ENCODE measurements at regions not wholly inside any gene's neighbourhood (a gene's known extent, or its start where the extent isn't known, plus 50 kb on each side); places are given as distances from the start of the nearest gene placed in this dataset.

GRCh38 chr5:73273379-73274050 is 100.5 kb downstream of the TMEM174 start:
- ATAC-seq = no peak
- DNase-seq = no peak
- Mint-ChIP-seq H3K4me1 (peaks cover 0 to 2% (median 0%) of the 10 kb centered on the region in 4 donors), H3K36me3 (no peaks in the 10 kb centered on the region), H3K9me3 (peaks cover 0 to 5% (median 0%) of the 10 kb centered on the region in 9 donors), H3K27ac (no peak overlapping the region), H3K27me3 (peaks cover 14 to 57% (median 33%) of the 10 kb centered on the region in 5 donors), H3K4me3 (no peak overlapping the region)
- POLR2A ChIA-PET = no interaction called here

- DNase-seq (no peak), ATAC-seq (no peak)
- no peak overlapping the region for H3K27ac Mint-ChIP-seq
- no peaks in the 10 kb centered on the region for H3K36me3 Mint-ChIP-seq
- H3K4me3 Mint-ChIP-seq = no peak overlapping the region
- peaks cover 12 to 56% (median 28%) of the 10 kb centered on the region in 5 donors for H3K27me3 Mint-ChIP-seq
- peaks cover 0 to 2% (median 0%) of the 10 kb centered on the region in 4 donors for H3K4me1 Mint-ChIP-seq
- peaks cover 0 to 5% (median 0%) of the 10 kb centered on the region in 9 donors for H3K9me3 Mint-ChIP-seq
- POLR2A ChIA-PET = no interaction called here
These were observed 99.4 kb downstream of the TMEM174 start for GRCh38 chr5:73272351-73272750.

GRCh38 chr5:73268826-73269225 is 95.8 kb downstream of the TMEM174 start:
- POLR2A ChIA-PET = no interaction called here
- Mint-ChIP-seq H3K36me3 (no peaks in the 10 kb centered on the region), H3K9me3 (peaks cover 0 to 5% (median 0%) of the 10 kb centered on the region in 9 donors), H3K27me3 (peaks cover 12 to 53% (median 27%) of the 10 kb centered on the region in 5 donors), H3K4me1 (peaks cover 0 to 2% (median 0%) of the 10 kb centered on the region in 4 donors), H3K27ac (no peak overlapping the region), H3K4me3 (no peak overlapping the region)
- ATAC-seq = no peak
- no peak for DNase-seq

- no peak for DNase-seq
- Mint-ChIP-seq H3K4me1 (peaks cover 0 to 2% (median 0%) of the 10 kb centered on the region in 4 donors), H3K4me3 (no peak overlapping the region), H3K36me3 (no peaks in the 10 kb centered on the region), H3K27me3 (peaks cover 11 to 49% (median 24%) of the 10 kb centered on the region in 5 donors), H3K27ac (no peak overlapping the region), H3K9me3 (peaks cover 0 to 5% (median 0%) of the 10 kb centered on the region in 9 donors)
- POLR2A ChIA-PET = no interaction called here
- ATAC-seq = no peak
These were observed 94.9 kb downstream of the TMEM174 start for GRCh38 chr5:73267766-73268435.

- H3K36me3 Mint-ChIP-seq = no peaks in the 10 kb centered on the region
- H3K27ac Mint-ChIP-seq = no peak overlapping the region
- H3K27me3 Mint-ChIP-seq = peaks cover 13 to 51% (median 29%) of the 10 kb centered on the region in 5 donors
- ATAC-seq (no peak), DNase-seq (no peak)
- H3K9me3 Mint-ChIP-seq = peaks cover 0 to 5% (median 0%) of the 10 kb centered on the region in 9 donors
- POLR2A ChIA-PET = no interaction called here
- H3K4me3 Mint-ChIP-seq = no peak overlapping the region
- H3K4me1 Mint-ChIP-seq = peaks cover 0 to 2% (median 0%) of the 10 kb centered on the region in 4 donors
These were observed 94.2 kb downstream of the TMEM174 start for GRCh38 chr5:73266925-73267765.

- H3K27ac Mint-ChIP-seq = no peak overlapping the region
These were observed 93.3 kb downstream of the TMEM174 start for GRCh38 chr5:73266176-73266738.

GRCh38 chr5:73265641-73266040 is 92.6 kb downstream of the TMEM174 start:
- H3K4me1 Mint-ChIP-seq = peaks cover 0 to 2% (median 0%) of the 10 kb centered on the region in 4 donors
- peaks cover 0 to 5% (median 0%) of the 10 kb centered on the region in 9 donors for H3K9me3 Mint-ChIP-seq
- ATAC-seq (no peak), DNase-seq (no peak)
- no peaks in the 10 kb centered on the region for H3K36me3 Mint-ChIP-seq
- H3K27ac Mint-ChIP-seq = no peak overlapping the region
- H3K27me3 Mint-ChIP-seq = peaks cover 21 to 55% (median 32%) of the 10 kb centered on the region in 5 donors
- POLR2A ChIA-PET = no interaction called here
- no peak overlapping the region for H3K4me3 Mint-ChIP-seq

More at GRCh38 chr5:73266176-73266738, 93.3 kb downstream of the TMEM174 start:
- no peak overlapping the region for H3K4me3 Mint-ChIP-seq
- ATAC-seq (no peak), DNase-seq (no peak)
- H3K4me1 Mint-ChIP-seq = peaks cover 0 to 2% (median 0%) of the 10 kb centered on the region in 4 donors
- peaks cover 17 to 56% (median 30%) of the 10 kb centered on the region in 5 donors for H3K27me3 Mint-ChIP-seq
- H3K36me3 Mint-ChIP-seq = no peaks in the 10 kb centered on the region
- POLR2A ChIA-PET = no interaction called here
- peaks cover 0 to 5% (median 0%) of the 10 kb centered on the region in 9 donors for H3K9me3 Mint-ChIP-seq

GRCh38 chr5:73264631-73265030 is 91.6 kb downstream of the TMEM174 start:
- POLR2A ChIA-PET = no interaction called here
- Mint-ChIP-seq H3K4me3 (no peak overlapping the region), H3K27me3 (peaks cover 25 to 55% (median 28%) of the 10 kb centered on the region in 5 donors), H3K27ac (no peak overlapping the region), H3K36me3 (no peaks in the 10 kb centered on the region), H3K4me1 (no peaks in the 10 kb centered on the region), H3K9me3 (no peaks in the 10 kb centered on the region)
- ATAC-seq (no peak), DNase-seq (no peak)

GRCh38 chr5:73263001-73263710 is 90.2 kb downstream of the TMEM174 start:
- DNase-seq (no peak), ATAC-seq (no peak)
- Mint-ChIP-seq H3K4me3 (no peak overlapping the region), H3K36me3 (no peaks in the 10 kb centered on the region), H3K27ac (no peak overlapping the region), H3K27me3 (peaks cover 32 to 63% (median 40%) of the 10 kb centered on the region in 5 donors), H3K4me1 (no peaks in the 10 kb centered on the region), H3K9me3 (peaks cover 0 to 2% (median 0%) of the 10 kb centered on the region in 9 donors)
- POLR2A ChIA-PET = no interaction called here

- H3K4me3 Mint-ChIP-seq = no peak overlapping the region
- peaks cover 31 to 75% (median 46%) of the 10 kb centered on the region in 5 donors for H3K27me3 Mint-ChIP-seq
- ATAC-seq = no peak
- H3K9me3 Mint-ChIP-seq = peaks cover 0 to 11% (median 5%) of the 10 kb centered on the region in 9 donors
- POLR2A ChIA-PET = no interaction called here
- no peaks in the 10 kb centered on the region for H3K4me1 Mint-ChIP-seq
- peaks cover 0 to 7% (median 0%) of the 10 kb centered on the region in 3 donors for H3K36me3 Mint-ChIP-seq
- H3K27ac Mint-ChIP-seq = no peak overlapping the region
- no peak for DNase-seq
These were observed 83.9 kb downstream of the TMEM174 start for GRCh38 chr5:73256862-73257261.

GRCh38 chr5:73256462-73256861 is 83.5 kb downstream of the TMEM174 start:
- no peak overlapping the region for H3K27ac Mint-ChIP-seq
- H3K4me1 Mint-ChIP-seq = no peaks in the 10 kb centered on the region
- H3K36me3 Mint-ChIP-seq = peaks cover 0 to 7% (median 0%) of the 10 kb centered on the region in 3 donors
- ATAC-seq (no peak), DNase-seq (no peak)
- POLR2A ChIA-PET = no interaction called here
- peaks cover 0 to 11% (median 5%) of the 10 kb centered on the region in 9 donors for H3K9me3 Mint-ChIP-seq
- H3K4me3 Mint-ChIP-seq = no peak overlapping the region
- H3K27me3 Mint-ChIP-seq = peaks cover 33 to 77% (median 44%) of the 10 kb centered on the region in 5 donors

GRCh38 chr5:73256012-73256411 is 83.0 kb downstream of the TMEM174 start:
- Mint-ChIP-seq H3K4me1 (no peaks in the 10 kb centered on the region), H3K4me3 (no peak overlapping the region), H3K9me3 (peaks cover 0 to 11% (median 5%) of the 10 kb centered on the region in 9 donors), H3K36me3 (peaks cover 0 to 7% (median 0%) of the 10 kb centered on the region in 3 donors), H3K27ac (no peak overlapping the region), H3K27me3 (peaks cover 34 to 81% (median 48%) of the 10 kb centered on the region in 5 donors)
- POLR2A ChIA-PET = no interaction called here
- ATAC-seq (no peak), DNase-seq (no peak)

All from naive thymus-derived CD8-positive, alpha-beta T cell (primary cell).